Cardiac fibroblast (primary cell): ENCODE measurements at regions not wholly inside any gene's neighbourhood (a gene's known extent, or its start where the extent isn't known, plus 50 kb on each side); places are given as distances from the start of the nearest gene placed in this dataset.
A peak's percentile ranks its signal among the peaks of the same experiment; 100 is the strongest.
"Not testable (repeated sequence)": the region's sequence is repeated elsewhere in the genome, so short reads cannot be mapped to it uniquely, and the experiment has no call there.

Experiments
- DNase-seq, 2 donors: peaks; one replicate each; pipeline versions ENCODE4 v3.0.0 to v3.0.0-alpha.2; 2010; ENCODE audit warnings: low read depth in 2 of 2
- H3K4me3 ChIP-seq, 2 donors: replicated peaks in 1 of 2; 1 replicate in 1 of 2; 2 replicates in 1 of 2; pipeline ENCODE4 v1.5.1; 2011; ENCODE audit warnings: low read depth in 2 of 2, low read length in 2 of 2, mild to moderate bottlenecking in 2 of 2, moderate library complexity in 1 of 2
- TF ChIP-seq, protein P1 (sequence below): IDR thresholded peaks from one replicate; pipeline ENCODE4 v1.5.1; 2011; ENCODE audit warnings: low read depth, mild to moderate bottlenecking, low read length, inconsistent platforms

DNA sequence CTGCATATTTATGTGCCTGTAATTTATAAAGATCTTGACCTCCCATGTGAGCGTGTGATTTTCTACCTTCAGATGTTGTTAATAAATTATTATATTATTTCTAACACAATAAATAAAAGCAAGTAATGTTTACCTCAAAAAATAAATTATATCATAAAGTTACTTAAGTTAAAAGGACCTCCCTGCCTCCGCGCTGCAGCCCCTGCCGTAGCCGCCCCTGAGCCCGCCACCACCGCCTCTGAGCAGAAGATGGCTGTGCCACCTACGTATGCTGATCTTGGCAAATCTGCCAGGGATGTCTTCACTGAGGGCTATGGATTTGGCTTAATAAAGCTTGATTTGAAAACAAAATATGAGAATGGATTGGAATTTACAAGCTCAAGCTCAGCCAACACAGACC is 119.6 kb upstream of the BRWD3 start:
- TF ChIP-seq, protein P1, sequence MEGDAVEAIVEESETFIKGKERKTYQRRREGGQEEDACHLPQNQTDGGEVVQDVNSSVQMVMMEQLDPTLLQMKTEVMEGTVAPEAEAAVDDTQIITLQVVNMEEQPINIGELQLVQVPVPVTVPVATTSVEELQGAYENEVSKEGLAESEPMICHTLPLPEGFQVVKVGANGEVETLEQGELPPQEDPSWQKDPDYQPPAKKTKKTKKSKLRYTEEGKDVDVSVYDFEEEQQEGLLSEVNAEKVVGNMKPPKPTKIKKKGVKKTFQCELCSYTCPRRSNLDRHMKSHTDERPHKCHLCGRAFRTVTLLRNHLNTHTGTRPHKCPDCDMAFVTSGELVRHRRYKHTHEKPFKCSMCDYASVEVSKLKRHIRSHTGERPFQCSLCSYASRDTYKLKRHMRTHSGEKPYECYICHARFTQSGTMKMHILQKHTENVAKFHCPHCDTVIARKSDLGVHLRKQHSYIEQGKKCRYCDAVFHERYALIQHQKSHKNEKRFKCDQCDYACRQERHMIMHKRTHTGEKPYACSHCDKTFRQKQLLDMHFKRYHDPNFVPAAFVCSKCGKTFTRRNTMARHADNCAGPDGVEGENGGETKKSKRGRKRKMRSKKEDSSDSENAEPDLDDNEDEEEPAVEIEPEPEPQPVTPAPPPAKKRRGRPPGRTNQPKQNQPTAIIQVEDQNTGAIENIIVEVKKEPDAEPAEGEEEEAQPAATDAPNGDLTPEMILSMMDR, result no peak
- H3K4me3 ChIP-seq, result no peak overlapping the region
- DNase-seq, result no peak

DNA sequence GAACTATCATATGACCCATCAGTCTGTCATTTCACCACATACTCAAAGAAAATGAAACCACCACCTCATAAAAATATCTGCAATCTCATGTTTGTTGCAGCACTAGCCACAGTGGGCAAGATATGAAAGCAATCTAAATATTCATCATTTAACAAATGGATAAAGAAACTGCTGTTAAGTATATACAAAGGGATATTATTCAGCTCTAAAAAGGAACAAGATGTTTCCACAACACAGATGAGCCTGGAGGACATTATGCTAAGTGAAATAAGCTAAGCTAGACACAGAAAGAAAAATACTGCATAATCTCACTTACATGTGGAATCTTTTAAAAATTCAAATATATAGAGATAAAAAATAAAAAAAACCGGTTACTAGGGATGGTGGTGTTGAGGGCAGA is 108.2 kb upstream of the BRWD3 start:
- no peak for DNase-seq
- TF ChIP-seq, protein P1, result no peak
- no peak overlapping the region for H3K4me3 ChIP-seq

DNA sequence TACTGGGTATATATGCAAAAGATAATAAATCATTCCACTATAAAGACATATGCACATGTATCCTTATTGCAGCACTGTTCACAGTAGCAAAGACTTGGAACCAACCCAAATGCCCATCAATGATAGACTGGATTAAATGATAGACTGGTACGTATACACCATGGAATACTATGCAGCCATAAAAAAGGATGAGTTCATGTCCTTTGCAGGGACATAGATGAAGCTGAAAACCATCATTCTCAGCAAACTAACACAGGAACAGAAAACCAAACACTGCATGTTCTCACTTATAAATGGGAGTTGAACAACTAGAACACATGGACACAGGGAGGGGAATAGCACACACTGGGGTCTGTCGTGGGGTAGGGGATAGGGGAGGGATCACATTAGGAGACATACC is 102.7 kb upstream of the BRWD3 start:
- H3K4me3 ChIP-seq, DNase-seq: not testable (repeated sequence)

DNA sequence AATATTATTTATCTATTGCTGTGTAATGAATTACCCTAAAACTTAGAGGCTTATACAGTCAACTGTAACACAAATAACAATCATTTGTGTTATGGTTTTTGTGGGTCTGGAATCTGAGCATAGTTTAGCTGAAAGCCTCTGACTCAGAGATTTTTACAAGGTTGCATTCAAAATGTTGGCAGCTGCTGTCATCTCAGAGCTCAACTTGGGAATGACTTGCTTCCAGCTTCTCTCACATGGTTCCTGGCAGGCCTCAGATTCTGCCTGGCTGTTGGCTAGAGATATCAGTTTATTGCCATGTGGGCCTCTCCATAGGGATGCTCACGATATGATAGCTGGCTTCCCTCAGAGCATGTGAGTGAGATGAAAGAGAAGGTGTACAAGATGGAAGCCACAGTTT is 70.2 kb upstream of the BRWD3 start:
- TF ChIP-seq, protein P1, result no peak
- DNase-seq, result peak in 1 of 2 donors; percentile 20
- H3K4me3 ChIP-seq, result no peak overlapping the region

DNA sequence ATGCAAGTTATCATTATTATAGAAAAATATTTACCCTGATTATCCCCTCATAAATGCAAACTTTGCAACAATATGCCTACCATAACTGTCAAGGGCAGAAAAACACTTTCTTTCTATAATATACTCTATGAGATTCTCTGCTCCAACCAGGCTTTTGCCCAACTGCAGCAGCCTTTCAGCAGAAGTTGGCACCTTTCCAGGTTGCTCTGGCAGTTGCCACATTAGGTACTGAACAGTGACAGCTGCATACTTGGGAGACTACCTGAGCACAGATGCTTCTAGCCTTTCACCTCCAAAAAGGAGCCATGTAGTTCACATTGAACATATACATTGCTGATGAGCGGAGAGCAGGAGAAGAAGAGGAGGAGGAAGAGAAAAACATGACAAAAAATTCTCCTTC is 69.5 kb upstream of the BRWD3 start:
- peak; percentile 0 to 1 for DNase-seq
- no peak overlapping the region for H3K4me3 ChIP-seq
- TF ChIP-seq, protein P1, result no peak

DNA sequence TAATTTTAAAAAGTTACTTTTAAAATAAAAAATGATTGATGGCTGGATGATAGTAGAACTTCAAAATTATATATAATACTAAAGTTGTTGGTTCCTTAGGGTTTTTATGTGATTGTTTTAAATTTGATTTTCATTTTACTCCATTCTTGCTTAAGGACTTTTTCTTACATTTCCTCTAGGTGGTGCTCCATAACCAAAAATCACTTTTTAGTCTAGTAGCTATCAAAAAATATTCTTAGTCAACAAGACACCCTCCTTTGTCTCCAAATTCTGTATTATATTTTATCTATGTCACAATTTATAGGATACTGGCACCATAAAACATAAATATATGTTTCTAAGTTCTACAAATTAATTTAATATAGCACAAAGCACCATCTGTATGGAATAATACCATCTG is 67.2 kb upstream of the BRWD3 start:
- DNase-seq, result peak; percentile 51 to 57
- TF ChIP-seq, protein P1, result peak; percentile 31
- H3K4me3 ChIP-seq, result no peak overlapping the region
